ENCODE measurements at regions not wholly inside any gene's neighbourhood (a gene's known extent, or its start where the extent isn't known, plus 50 kb on each side); places are given as distances from the start of the nearest gene placed in this dataset.

- TF ChIP-seq EZH2 (IDR thresholded peaks at IDR 0.05; ENCODE audit: borderline replicate concordance, low read length) (no peak), CTCF (IDR thresholded peaks at IDR 0.05; ENCODE audit: low read length) (no peak)
Measured at GRCh38 chr1:79817031-79817560, 810.6 kb upstream of the ADGRL4 start.
